Upper lobe of right lung (tissue), 1 donor: ENCODE measurements at regions not wholly inside any gene's neighbourhood (a gene's known extent, or its start where the extent isn't known, plus 50 kb on each side); places are given as distances from the start of the nearest gene placed in this dataset.

Experiments used
- ATAC-seq: fragments of 200-7000 bp; cut with Tn5 transposase; one replicate; pipeline ENCODE4 v1.9.1; 2020; ENCODE audit warnings: mild to moderate bottlenecking, moderate library complexity
- DNase-seq: peaks from one replicate; pipeline ENCODE4 v3.0.0-alpha.2; 2020
- H3K27ac ChIP-seq: fragments of 200-600 bp; one replicate; pipeline ENCODE4 v1.8.0; 2022
- H3K27me3 ChIP-seq: fragments of 200-600 bp; one replicate; pipeline ENCODE4 v1.8.0; 2022; ENCODE audit warnings: mild to moderate bottlenecking
- H3K36me3 ChIP-seq: fragments of 200-600 bp; one replicate; pipeline ENCODE4 v1.8.0; 2022
- H3K4me1 ChIP-seq: fragments of 200-600 bp; one replicate; pipeline ENCODE4 v1.8.0; 2022
- H3K4me3 ChIP-seq: fragments of 200-600 bp; one replicate; pipeline ENCODE4 v1.8.0; 2022; ENCODE audit warnings: mild to moderate bottlenecking
- H3K9me3 ChIP-seq: fragments of 200-600 bp; one replicate; pipeline ENCODE4 v1.8.0; 2022
- intact Hi-C: fragments of 100-400 bp; cut with DNase I; formaldehyde crosslinking; loops from one replicate; pipeline ENCODE4 v1.11.0; 2022
- TF ChIP-seq, protein P1 (sequence below): fragments of 200-600 bp; IDR thresholded peaks from one replicate; pipeline ENCODE4 v1.8.0; 2022; ENCODE audit warnings: antibody characterized with exemption
- donor health status: DM: no; HTN: yes; CAD: no; lungs with severe emphysema.

- Histone ChIP-seq H3K27me3 (no peaks in the 10 kb centered on the region), H3K27ac (no peak overlapping the region), H3K36me3 (no peaks in the 10 kb centered on the region), H3K4me1 (no peaks in the 10 kb centered on the region), H3K4me3 (no peak overlapping the region), H3K9me3 (no peaks in the 10 kb centered on the region)
- TF ChIP-seq, protein P1, sequence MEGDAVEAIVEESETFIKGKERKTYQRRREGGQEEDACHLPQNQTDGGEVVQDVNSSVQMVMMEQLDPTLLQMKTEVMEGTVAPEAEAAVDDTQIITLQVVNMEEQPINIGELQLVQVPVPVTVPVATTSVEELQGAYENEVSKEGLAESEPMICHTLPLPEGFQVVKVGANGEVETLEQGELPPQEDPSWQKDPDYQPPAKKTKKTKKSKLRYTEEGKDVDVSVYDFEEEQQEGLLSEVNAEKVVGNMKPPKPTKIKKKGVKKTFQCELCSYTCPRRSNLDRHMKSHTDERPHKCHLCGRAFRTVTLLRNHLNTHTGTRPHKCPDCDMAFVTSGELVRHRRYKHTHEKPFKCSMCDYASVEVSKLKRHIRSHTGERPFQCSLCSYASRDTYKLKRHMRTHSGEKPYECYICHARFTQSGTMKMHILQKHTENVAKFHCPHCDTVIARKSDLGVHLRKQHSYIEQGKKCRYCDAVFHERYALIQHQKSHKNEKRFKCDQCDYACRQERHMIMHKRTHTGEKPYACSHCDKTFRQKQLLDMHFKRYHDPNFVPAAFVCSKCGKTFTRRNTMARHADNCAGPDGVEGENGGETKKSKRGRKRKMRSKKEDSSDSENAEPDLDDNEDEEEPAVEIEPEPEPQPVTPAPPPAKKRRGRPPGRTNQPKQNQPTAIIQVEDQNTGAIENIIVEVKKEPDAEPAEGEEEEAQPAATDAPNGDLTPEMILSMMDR = no peak
- no peak for DNase-seq
- intact Hi-C loops = no loop called here
- no peak for ATAC-seq
Observed at GRCh38 chr20:39136798-39137197, 174.7 kb downstream of the DHX35 start.

- intact Hi-C loops = no loop called here
- DNase-seq (no peak), ATAC-seq (no peak)
- H3K9me3 ChIP-seq = no peaks in the 10 kb centered on the region
- H3K4me3 ChIP-seq = no peak overlapping the region
- TF ChIP-seq, protein P1 = no peak
- no peaks in the 10 kb centered on the region for H3K27me3 ChIP-seq
- no peak overlapping the region for H3K27ac ChIP-seq
- no peaks in the 10 kb centered on the region for H3K36me3 ChIP-seq
- no peaks in the 10 kb centered on the region for H3K4me1 ChIP-seq
Observed at GRCh38 chr20:39135885-39136544, 173.9 kb downstream of the DHX35 start.

GRCh38 chr20:39133201-39133600 is 171.1 kb downstream of the DHX35 start:
- intact Hi-C loops = no loop called here
- TF ChIP-seq, protein P1 = no peak
- ATAC-seq = no peak

DNA sequence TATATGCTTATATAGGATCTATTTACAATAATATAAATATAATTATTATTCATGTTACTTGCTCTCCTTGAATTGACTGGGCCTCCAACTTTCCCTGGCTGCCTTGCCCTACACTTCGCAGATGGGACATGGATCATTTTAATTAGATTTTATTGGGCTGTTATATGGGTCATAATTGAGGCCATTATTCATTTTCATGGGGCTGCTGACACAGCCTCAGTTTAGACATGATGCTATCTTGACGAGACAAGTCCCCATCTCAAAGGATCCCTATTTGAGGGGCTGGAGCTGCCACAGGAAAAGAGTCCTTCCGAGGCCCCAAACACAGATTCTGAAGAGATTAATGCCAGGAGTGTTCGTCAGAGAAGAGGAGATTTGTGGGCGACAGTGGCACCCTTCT is 170.4 kb downstream of the DHX35 start:
- Histone ChIP-seq H3K27ac (no peak overlapping the region), H3K27me3 (no peaks in the 10 kb centered on the region), H3K36me3 (no peaks in the 10 kb centered on the region), H3K4me3 (no peak overlapping the region), H3K9me3 (no peaks in the 10 kb centered on the region), H3K4me1 (no peaks in the 10 kb centered on the region)
- ATAC-seq (no peak), DNase-seq (no peak)
- TF ChIP-seq, protein P1 = no peak
- intact Hi-C loops = no loop called here

More at GRCh38 chr20:39133201-39133600, 171.1 kb downstream of the DHX35 start:
- Histone ChIP-seq H3K4me1 (no peaks in the 10 kb centered on the region), H3K36me3 (no peaks in the 10 kb centered on the region), H3K9me3 (no peaks in the 10 kb centered on the region), H3K4me3 (no peak overlapping the region), H3K27ac (no peak overlapping the region), H3K27me3 (no peaks in the 10 kb centered on the region)
- no peak for DNase-seq

DNA sequence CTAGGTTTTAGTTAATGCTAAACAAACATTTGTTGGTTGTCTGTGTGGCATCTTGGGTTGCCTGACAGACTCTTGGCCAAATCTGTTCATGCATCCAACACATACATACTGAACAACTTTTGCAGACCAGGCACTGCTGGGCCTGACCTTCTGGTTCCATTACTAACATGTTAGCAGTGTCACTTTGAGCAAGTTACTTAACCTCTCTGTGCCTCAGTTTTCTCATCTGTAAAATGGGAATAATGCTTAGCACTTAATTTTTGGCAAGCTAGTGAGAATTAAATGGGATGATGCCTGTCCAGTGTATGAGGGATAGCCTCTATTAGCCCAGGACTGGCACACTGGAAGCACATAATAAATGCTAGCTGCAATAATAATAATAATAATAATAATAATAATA is 169.9 kb downstream of the DHX35 start:
- Histone ChIP-seq H3K27me3 (no peaks in the 10 kb centered on the region), H3K27ac (no peak overlapping the region), H3K36me3 (no peaks in the 10 kb centered on the region), H3K4me3 (no peak overlapping the region), H3K4me1 (no peaks in the 10 kb centered on the region), H3K9me3 (no peaks in the 10 kb centered on the region)
- intact Hi-C loops = no loop called here
- DNase-seq (no peak), ATAC-seq (no peak)
- TF ChIP-seq, protein P1 = no peak

- TF ChIP-seq, protein P1 = no peak
- intact Hi-C loops = no loop called here
- no peak for ATAC-seq
- Histone ChIP-seq H3K4me1 (no peaks in the 10 kb centered on the region), H3K27ac (no peak overlapping the region), H3K4me3 (no peak overlapping the region), H3K36me3 (no peaks in the 10 kb centered on the region), H3K9me3 (no peaks in the 10 kb centered on the region), H3K27me3 (no peaks in the 10 kb centered on the region)
- DNase-seq = no peak
Observed at GRCh38 chr20:39130627-39131026, 168.5 kb downstream of the DHX35 start.
